ENCODE measurements at regions not wholly inside any gene's neighbourhood (a gene's known extent, or its start where the extent isn't known, plus 50 kb on each side); places are given as distances from the start of the nearest gene placed in this dataset.
A peak's percentile ranks its signal among the peaks of the same experiment; 100 is the strongest.

- no peak for DNase-seq
Measured at GRCh38 chr9:82598241-82599039, 464.5 kb downstream of the RASEF start.

DNA sequence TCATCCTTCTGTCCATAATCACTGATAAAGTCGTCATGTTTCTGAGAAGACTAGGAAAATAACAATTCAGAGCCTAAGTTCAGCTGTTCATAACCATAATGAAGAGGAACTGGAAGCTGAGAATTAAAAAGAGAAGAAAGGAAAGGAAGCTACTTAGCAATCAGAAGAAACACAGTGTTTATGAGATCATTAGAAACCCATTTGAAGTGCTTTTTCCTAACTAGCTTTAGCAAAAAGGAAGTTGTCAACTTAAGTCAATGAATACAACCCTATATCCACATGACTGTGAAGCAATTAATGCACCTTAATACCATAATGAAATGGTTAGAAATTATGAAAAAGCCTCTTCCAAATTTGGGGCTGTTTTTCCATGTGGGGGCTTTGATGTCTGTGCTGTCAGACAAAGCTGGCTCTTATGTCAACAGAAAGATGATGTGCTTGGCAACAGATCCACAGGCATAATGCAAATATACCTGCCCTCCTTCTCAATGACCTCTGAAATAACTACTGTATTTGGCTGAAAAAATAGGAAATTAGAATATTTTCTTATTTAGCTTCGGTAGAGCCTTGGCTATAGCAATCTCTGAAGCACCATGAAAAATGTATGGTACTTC lies 463.5 kb downstream of the RASEF start:
- no peak for DNase-seq

DNA sequence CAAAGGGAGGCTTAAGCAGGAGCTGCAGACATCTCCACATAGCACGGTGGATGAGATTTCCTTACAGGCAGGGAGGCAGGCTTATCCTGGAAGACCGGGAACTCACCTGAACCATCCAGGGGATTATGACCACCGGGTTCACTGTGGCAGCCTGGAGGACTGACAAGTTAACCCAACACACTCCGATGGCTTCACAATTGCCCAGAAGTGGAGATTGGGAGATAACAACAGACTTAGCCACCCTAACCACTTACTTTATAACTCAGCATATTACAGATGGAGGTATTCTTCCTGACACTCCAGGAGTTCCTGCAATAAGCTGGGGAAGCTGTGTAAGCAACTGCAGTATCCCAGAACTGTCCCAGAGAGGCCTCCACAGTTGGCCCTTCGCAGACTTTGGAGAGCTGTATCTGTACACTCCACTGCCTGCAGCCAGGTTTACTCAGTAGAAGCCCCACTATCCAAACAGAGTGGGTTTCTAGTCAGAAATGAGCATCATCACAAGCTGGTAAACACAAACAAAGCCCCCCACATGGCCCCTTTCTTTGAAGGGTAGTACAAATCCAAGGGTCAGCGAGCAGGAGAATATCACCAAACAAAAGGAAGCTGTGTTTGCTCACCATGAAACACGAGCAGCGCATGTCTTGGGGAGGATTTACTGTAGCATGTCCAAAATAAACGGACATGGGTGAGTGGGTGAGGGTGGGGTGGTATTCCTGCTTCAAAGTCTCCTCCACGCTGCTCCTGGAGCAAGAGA lies 462.2 kb downstream of the RASEF start:
- peak; percentile 30 for DNase-seq

DNA sequence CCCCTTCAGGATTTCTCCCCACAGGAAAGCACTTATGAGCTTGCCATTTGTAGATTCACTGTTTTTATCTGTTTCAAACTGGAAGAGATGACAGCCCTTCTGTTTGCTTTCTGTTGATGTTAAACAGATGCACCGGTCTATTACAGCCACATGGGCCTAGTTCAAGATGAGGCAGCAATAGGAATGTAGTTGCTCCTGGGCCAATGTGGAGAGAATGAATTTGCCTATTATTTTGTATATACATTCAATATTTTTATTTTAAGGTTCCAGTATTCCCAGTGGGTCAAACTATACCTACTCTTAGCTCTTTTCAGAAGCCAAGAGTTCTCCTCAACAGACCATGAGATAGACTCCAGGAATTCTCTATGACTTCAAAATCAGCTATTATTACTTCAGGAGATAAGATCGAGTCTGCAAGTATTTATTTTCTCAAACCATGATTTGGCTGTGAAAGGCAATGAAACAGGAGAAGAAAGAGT lies 461.6 kb downstream of the RASEF start:
- DNase-seq = no peak

- peak; percentile 33 for DNase-seq
Measured at GRCh38 chr9:82604947-82605656, 457.8 kb downstream of the RASEF start.

DNA sequence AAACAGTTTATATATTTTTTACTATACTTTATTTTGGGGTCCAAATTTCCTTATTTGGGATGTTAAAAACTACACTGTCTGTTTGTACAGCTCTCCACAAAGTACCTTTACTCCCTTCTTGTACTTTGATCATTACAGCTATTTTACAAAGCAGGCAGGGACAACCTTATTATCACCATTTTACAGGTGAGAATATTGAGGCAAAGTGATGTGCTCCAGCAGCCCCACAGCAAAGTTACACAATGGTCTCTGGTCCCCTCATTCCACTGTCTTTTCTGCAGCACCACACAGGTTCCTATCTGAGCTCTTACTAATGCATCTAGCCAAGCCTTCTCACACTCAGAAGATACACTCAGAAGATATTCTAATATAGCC lies 457.3 kb downstream of the RASEF start:
- no peak for DNase-seq

- no peak for DNase-seq
Measured at GRCh38 chr9:82606071-82606470, 456.9 kb downstream of the RASEF start.

- DNase-seq = peak; percentile 69
Measured at GRCh38 chr9:82606492-82607382, 456.2 kb downstream of the RASEF start.

GRCh38 chr9:82608487-82608886 lies 454.5 kb downstream of the RASEF start:
- DNase-seq = no peak

DNA sequence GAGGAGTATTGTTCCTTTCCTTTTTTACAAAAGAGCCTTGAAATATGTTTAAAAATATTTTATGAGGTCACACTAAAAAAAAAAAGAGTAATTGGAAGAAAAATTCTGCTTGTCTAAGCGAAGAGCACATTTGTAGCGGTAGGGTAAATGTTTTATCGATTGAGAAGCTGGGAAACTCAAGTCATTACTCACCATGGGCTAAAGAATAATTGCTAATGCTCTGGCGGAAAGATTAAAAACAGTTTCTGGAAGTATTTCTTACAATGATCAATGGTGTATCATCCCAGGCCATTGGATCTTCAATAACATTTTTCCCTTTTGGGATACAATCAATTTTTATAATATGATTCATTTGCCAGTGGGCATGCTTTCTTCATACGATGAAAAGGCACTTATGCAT lies 450.0 kb downstream of the RASEF start:
- no peak for DNase-seq

DNA sequence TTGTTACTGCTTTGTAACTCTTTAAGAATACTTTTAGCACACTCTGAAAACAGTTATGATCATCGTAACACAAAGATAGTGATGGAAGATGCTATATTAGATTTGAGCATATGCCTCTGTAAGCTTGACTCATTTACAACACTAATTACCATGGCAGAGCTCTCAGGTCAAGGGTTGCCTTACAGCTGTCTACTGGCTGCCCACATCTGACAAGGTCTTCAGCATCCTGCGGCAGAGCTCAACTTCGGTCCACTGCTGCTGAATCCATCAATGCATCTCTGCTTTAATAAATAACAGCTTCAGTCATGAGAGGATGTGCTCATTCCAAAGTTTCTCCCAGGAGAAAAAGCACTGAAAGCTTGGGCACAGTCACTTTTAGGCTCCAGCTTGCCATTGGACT lies 449.4 kb downstream of the RASEF start:
- DNase-seq = no peak

DNA sequence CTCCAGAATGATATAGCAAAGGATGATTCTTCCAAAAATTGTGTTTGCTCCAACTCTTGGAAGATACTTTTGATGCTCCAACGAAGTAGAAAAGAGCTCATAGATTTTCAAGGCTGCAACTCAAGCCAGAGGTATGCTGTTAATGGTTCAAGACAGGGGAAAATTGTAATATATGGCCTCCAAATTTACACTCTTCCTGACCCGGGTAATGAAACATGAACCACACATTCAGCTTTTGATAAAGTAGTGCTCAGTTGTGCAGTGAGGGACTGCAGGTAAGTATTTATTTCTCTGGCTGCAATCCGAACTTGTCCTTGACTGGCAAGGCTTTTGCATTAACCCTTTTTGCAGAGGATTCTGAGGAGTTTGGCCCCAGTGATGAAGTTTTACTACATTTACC lies 446.4 kb downstream of the RASEF start:
- no peak for DNase-seq

GRCh38 chr9:82621447-82621846 lies 441.5 kb downstream of the RASEF start:
- no peak for DNase-seq

GRCh38 chr9:82637368-82637767 lies 425.6 kb downstream of the RASEF start:
- DNase-seq = no peak

GRCh38 chr9:82645600-82645999 lies 417.3 kb downstream of the RASEF start:
- no peak for DNase-seq

DNA sequence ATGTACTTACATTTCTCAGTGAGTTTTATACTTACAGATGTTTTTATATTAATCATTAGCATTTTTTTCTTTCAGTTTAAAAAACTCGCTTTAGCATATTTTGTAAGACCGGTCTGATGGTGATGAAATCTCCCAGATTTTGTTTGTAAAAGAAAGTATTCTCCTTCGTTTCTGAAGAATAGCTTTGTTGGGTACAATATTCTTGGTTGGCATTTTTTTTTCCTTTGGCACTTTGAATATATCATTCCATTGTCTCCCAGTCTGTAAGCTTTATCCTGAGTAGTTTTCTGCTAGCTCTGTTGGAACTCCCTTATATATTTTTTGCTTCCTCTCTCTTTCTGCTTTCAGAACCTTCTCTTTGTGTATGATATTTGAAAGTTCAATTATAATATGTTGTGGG lies 412.6 kb downstream of the RASEF start:
- no peak for DNase-seq

- no peak for DNase-seq
Measured at GRCh38 chr9:82651474-82651873, 411.5 kb downstream of the RASEF start.

DNA sequence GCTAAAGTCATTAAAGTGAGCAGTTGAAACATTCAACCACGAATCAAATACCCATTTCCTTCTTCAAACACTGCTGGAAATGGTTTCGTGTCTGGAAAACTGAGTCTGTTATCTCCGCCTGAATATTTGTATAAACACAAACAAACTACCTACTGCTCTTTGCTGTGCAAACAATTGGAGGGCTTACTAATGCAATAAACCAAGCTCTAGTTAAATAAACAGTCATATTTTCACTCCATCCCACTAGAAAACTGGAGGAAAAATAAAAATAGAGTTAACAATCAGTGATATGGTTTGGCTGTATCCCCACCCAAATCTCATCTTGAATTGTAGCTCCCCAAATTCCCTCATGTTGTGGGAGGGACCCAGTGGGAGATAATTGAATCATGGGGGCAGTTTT lies 397.6 kb downstream of the RASEF start:
- no peak for DNase-seq

GRCh38 chr9:82668689-82669199 lies 394.2 kb downstream of the RASEF start:
- no peak for DNase-seq

- no peak for DNase-seq
Measured at GRCh38 chr9:82670000-82670399, 392.9 kb downstream of the RASEF start.

- DNase-seq = no peak
Measured at GRCh38 chr9:82670726-82671125, 392.2 kb downstream of the RASEF start.

- DNase-seq = no peak
Measured at GRCh38 chr9:82673201-82673600, 389.7 kb downstream of the RASEF start.
